SK-N-MC (cell line): ENCODE measurements at regions not wholly inside any gene's neighbourhood (a gene's known extent, or its start where the extent isn't known, plus 50 kb on each side); places are given as distances from the start of the nearest gene placed in this dataset.
"Not testable (repeated sequence)": the region's sequence is repeated elsewhere in the genome, so short reads cannot be mapped to it uniquely, and the experiment has no call there.

Source experiments
- EZH2 ChIP-seq: fragments of 200-600 bp; sonication (generic); IDR thresholded peaks from one replicate; pipeline ENCODE4 v1.6.1; 2017; ENCODE audit warnings: antibody characterized with exemption
- FOXP2 ChIP-seq: optimal IDR thresholded peaks from 2 replicates; pipeline ENCODE3; 2011; ENCODE audit warnings: mild to moderate bottlenecking, moderate library complexity; ENCODE audit not compliant: insufficient read depth; ENCODE audit errors: extremely low read length, control extremely low read depth
- POLR2AphosphoS5 ChIP-seq: IDR thresholded peaks from 2 replicates; pipeline ENCODE4 v1.6.1; 2012; ENCODE audit warnings: mild to moderate bottlenecking, low read depth, low read length, borderline replicate concordance

- not testable (repeated sequence) for TF ChIP-seq EZH2, POLR2AphosphoS5, FOXP2
These were observed 86.3 kb downstream of the CPN2 start for GRCh38 chr3:194264631-194265504.
